ENCODE measurements at regions not wholly inside any gene's neighbourhood (a gene's known extent, or its start where the extent isn't known, plus 50 kb on each side); places are given as distances from the start of the nearest gene placed in this dataset.

- DNase-seq (ENCODE audit: low spot score): no peak
- intact Hi-C loops (cut with micrococcal nuclease): no loop called here
- no peaks in the 10 kb centered on the region for H3K4me1 Mint-ChIP-seq (ENCODE audit: low read depth)
- no peak overlapping the region for H3K27ac Mint-ChIP-seq
- no peaks in the 10 kb centered on the region for H3K36me3 Mint-ChIP-seq (ENCODE audit: low read depth)
- H3K27me3 Mint-ChIP-seq (ENCODE audit: low read depth): no peaks in the 10 kb centered on the region
- H3K4me3 Mint-ChIP-seq (ENCODE audit: low read depth): no peak overlapping the region
- no peaks in the 10 kb centered on the region for H3K9me3 Mint-ChIP-seq
Observed at GRCh38 chr4:13036841-13037240, 447.3 kb downstream of the RAB28 start.

- Mint-ChIP-seq H3K36me3 (ENCODE audit: low read depth) (no peaks in the 10 kb centered on the region), H3K4me1 (ENCODE audit: low read depth) (no peaks in the 10 kb centered on the region), H3K27ac (no peak overlapping the region), H3K9me3 (no peaks in the 10 kb centered on the region), H3K4me3 (ENCODE audit: low read depth) (no peak overlapping the region), H3K27me3 (ENCODE audit: low read depth) (no peaks in the 10 kb centered on the region)
- no peak for DNase-seq (ENCODE audit: low spot score)
- intact Hi-C loops (cut with micrococcal nuclease): no loop called here
Observed at GRCh38 chr4:13032936-13033335, 451.2 kb downstream of the RAB28 start.

- Mint-ChIP-seq H3K4me1 (ENCODE audit: low read depth) (no peaks in the 10 kb centered on the region), H3K4me3 (ENCODE audit: low read depth) (no peak overlapping the region), H3K27me3 (ENCODE audit: low read depth) (no peaks in the 10 kb centered on the region), H3K9me3 (peaks cover 4% of the 10 kb centered on the region), H3K27ac (no peak overlapping the region), H3K36me3 (ENCODE audit: low read depth) (no peaks in the 10 kb centered on the region)
- no peak for DNase-seq (ENCODE audit: low spot score)
- intact Hi-C loops (cut with micrococcal nuclease): no loop called here
Observed at GRCh38 chr4:13024147-13025105, 459.7 kb downstream of the RAB28 start.

GRCh38 chr4:13007802-13008470, 476.2 kb downstream of the RAB28 start:
- Mint-ChIP-seq H3K4me3 (ENCODE audit: low read depth) (no peak overlapping the region), H3K27me3 (ENCODE audit: low read depth) (no peaks in the 10 kb centered on the region), H3K36me3 (ENCODE audit: low read depth) (no peaks in the 10 kb centered on the region), H3K27ac (no peak overlapping the region), H3K4me1 (ENCODE audit: low read depth) (no peaks in the 10 kb centered on the region), H3K9me3 (no peaks in the 10 kb centered on the region)
- intact Hi-C loops (cut with micrococcal nuclease): no loop called here
- DNase-seq (ENCODE audit: low spot score): no peak

GRCh38 chr4:12993923-12994322, 490.2 kb downstream of the RAB28 start:
- Mint-ChIP-seq H3K9me3 (peaks cover 14% of the 10 kb centered on the region), H3K4me3 (ENCODE audit: low read depth) (no peak overlapping the region), H3K36me3 (ENCODE audit: low read depth) (no peaks in the 10 kb centered on the region), H3K4me1 (ENCODE audit: low read depth) (no peaks in the 10 kb centered on the region), H3K27me3 (ENCODE audit: low read depth) (no peaks in the 10 kb centered on the region), H3K27ac (no peak overlapping the region)
- DNase-seq (ENCODE audit: low spot score): no peak
- intact Hi-C loops (cut with micrococcal nuclease): no loop called here

- intact Hi-C loops (cut with micrococcal nuclease): no loop called here
- Mint-ChIP-seq H3K27ac (no peak overlapping the region), H3K9me3 (peaks cover 12% of the 10 kb centered on the region), H3K4me1 (ENCODE audit: low read depth) (no peaks in the 10 kb centered on the region), H3K36me3 (ENCODE audit: low read depth) (no peaks in the 10 kb centered on the region), H3K4me3 (ENCODE audit: low read depth) (no peak overlapping the region), H3K27me3 (ENCODE audit: low read depth) (no peaks in the 10 kb centered on the region)
- no peak for DNase-seq (ENCODE audit: low spot score)
Observed at GRCh38 chr4:12987284-12987683, 496.9 kb downstream of the RAB28 start.

- Mint-ChIP-seq H3K4me1 (ENCODE audit: low read depth) (no peaks in the 10 kb centered on the region), H3K9me3 (peaks cover 9% of the 10 kb centered on the region), H3K27me3 (ENCODE audit: low read depth) (no peaks in the 10 kb centered on the region), H3K36me3 (ENCODE audit: low read depth) (no peaks in the 10 kb centered on the region), H3K4me3 (ENCODE audit: low read depth) (no peak overlapping the region), H3K27ac (no peak overlapping the region)
- intact Hi-C loops (cut with micrococcal nuclease): no loop called here
- no peak for DNase-seq (ENCODE audit: low spot score)
Observed at GRCh38 chr4:12979797-12980196, 504.3 kb downstream of the RAB28 start.

GRCh38 chr4:12978310-12978709, 505.8 kb downstream of the RAB28 start:
- no peak overlapping the region for H3K4me3 Mint-ChIP-seq (ENCODE audit: low read depth)
- no peak for DNase-seq (ENCODE audit: low spot score)
- intact Hi-C loops (cut with micrococcal nuclease): no loop called here
- H3K36me3 Mint-ChIP-seq (ENCODE audit: low read depth): no peaks in the 10 kb centered on the region
- H3K9me3 Mint-ChIP-seq: peaks cover 6% of the 10 kb centered on the region
- no peaks in the 10 kb centered on the region for H3K27me3 Mint-ChIP-seq (ENCODE audit: low read depth)
- H3K4me1 Mint-ChIP-seq (ENCODE audit: low read depth): no peaks in the 10 kb centered on the region
- H3K27ac Mint-ChIP-seq: no peak overlapping the region

- DNase-seq (ENCODE audit: low spot score): no peak
- intact Hi-C loops (cut with micrococcal nuclease): no loop called here
- H3K9me3 Mint-ChIP-seq: peaks cover 6% of the 10 kb centered on the region
- no peaks in the 10 kb centered on the region for H3K27me3 Mint-ChIP-seq (ENCODE audit: low read depth)
- no peaks in the 10 kb centered on the region for H3K36me3 Mint-ChIP-seq (ENCODE audit: low read depth)
- no peaks in the 10 kb centered on the region for H3K4me1 Mint-ChIP-seq (ENCODE audit: low read depth)
- no peak overlapping the region for H3K4me3 Mint-ChIP-seq (ENCODE audit: low read depth)
- no peak overlapping the region for H3K27ac Mint-ChIP-seq
Observed at GRCh38 chr4:12975511-12975910, 508.6 kb downstream of the RAB28 start.

GRCh38 chr4:12973522-12973921, 510.6 kb downstream of the RAB28 start:
- DNase-seq (ENCODE audit: low spot score): no peak
- intact Hi-C loops (cut with micrococcal nuclease): no loop called here
- Mint-ChIP-seq H3K27me3 (ENCODE audit: low read depth) (no peaks in the 10 kb centered on the region), H3K36me3 (ENCODE audit: low read depth) (no peaks in the 10 kb centered on the region), H3K4me3 (ENCODE audit: low read depth) (no peak overlapping the region), H3K4me1 (ENCODE audit: low read depth) (no peaks in the 10 kb centered on the region), H3K27ac (no peak overlapping the region), H3K9me3 (peaks cover 6% of the 10 kb centered on the region)

- no peak overlapping the region for H3K4me3 Mint-ChIP-seq (ENCODE audit: low read depth)
- no peaks in the 10 kb centered on the region for H3K27me3 Mint-ChIP-seq (ENCODE audit: low read depth)
- intact Hi-C loops (cut with micrococcal nuclease): no loop called here
- no peak overlapping the region for H3K27ac Mint-ChIP-seq
- no peaks in the 10 kb centered on the region for H3K4me1 Mint-ChIP-seq (ENCODE audit: low read depth)
- no peaks in the 10 kb centered on the region for H3K36me3 Mint-ChIP-seq (ENCODE audit: low read depth)
- no peak for DNase-seq (ENCODE audit: low spot score)
- H3K9me3 Mint-ChIP-seq: no peaks in the 10 kb centered on the region
Observed at GRCh38 chr4:12968345-12968744, 515.8 kb downstream of the RAB28 start.

GRCh38 chr4:12966726-12967125, 517.4 kb downstream of the RAB28 start:
- H3K4me3 Mint-ChIP-seq (ENCODE audit: low read depth): no peak overlapping the region
- DNase-seq (ENCODE audit: low spot score): no peak
- H3K36me3 Mint-ChIP-seq (ENCODE audit: low read depth): no peaks in the 10 kb centered on the region
- no peaks in the 10 kb centered on the region for H3K4me1 Mint-ChIP-seq (ENCODE audit: low read depth)
- intact Hi-C loops (cut with micrococcal nuclease): no loop called here
- no peaks in the 10 kb centered on the region for H3K9me3 Mint-ChIP-seq
- H3K27me3 Mint-ChIP-seq (ENCODE audit: low read depth): no peaks in the 10 kb centered on the region
- H3K27ac Mint-ChIP-seq: no peak overlapping the region

GRCh38 chr4:12965334-12965733, 518.8 kb downstream of the RAB28 start:
- intact Hi-C loops (cut with micrococcal nuclease): no loop called here
- no peaks in the 10 kb centered on the region for H3K36me3 Mint-ChIP-seq (ENCODE audit: low read depth)
- no peak for DNase-seq (ENCODE audit: low spot score)
- no peak overlapping the region for H3K4me3 Mint-ChIP-seq (ENCODE audit: low read depth)
- no peaks in the 10 kb centered on the region for H3K27me3 Mint-ChIP-seq (ENCODE audit: low read depth)
- no peaks in the 10 kb centered on the region for H3K9me3 Mint-ChIP-seq
- no peak overlapping the region for H3K27ac Mint-ChIP-seq
- H3K4me1 Mint-ChIP-seq (ENCODE audit: low read depth): no peaks in the 10 kb centered on the region
